ENCODE measurements at regions not wholly inside any gene's neighbourhood (a gene's known extent, or its start where the extent isn't known, plus 50 kb on each side); places are given as distances from the start of the nearest gene placed in this dataset.

DNA sequence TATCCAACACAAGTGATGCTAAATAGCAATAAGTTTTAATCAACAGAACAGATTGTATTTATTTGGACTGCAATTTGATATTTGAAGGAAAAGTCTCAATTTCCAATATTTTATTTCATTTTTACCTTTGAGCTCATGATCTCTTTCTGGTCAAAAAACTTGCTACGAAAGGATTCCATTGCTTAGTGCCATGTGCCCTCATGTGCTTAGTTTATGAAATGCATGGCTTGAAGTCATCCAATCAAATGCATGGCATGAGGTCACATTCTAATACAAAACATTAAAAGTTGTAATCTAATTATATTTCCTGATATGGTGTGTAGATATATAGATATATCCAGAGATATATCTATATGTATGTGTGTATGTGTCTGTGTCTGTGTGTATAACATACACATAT lies 321.2 kb upstream of the ADGRB3 start:
- intact Hi-C loops (cut with DNase I, micrococcal nuclease) = no loop called here
- H3K27me3 Mint-ChIP-seq = no peaks in the 10 kb centered on the region
- CTCF ChIA-PET = no interaction called here

DNA sequence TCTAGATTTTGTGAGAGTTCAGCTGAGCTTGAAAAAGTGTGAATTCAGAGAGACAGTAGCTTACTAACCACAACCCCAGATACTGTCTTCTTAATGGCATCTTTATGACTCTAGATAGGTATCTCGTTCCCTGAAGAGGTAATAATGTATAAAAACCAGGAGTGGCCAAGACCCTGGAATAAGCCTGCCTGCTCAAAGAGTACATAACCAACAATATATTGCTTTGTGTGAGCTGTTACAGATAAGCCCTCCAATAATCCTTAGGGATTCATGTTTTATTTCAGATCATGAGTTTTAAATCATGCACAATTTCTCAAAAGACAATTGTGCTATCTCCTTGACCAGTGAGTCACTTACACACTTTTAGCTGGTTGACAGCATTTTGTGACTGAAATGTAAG lies 327.8 kb upstream of the ADGRB3 start:
- Histone ChIP-seq H3K9me3 (ENCODE audit: control insufficient read depth in 1 of 2, insufficient read depth in 1 of 2, low read length in 2 of 2) (no peaks in the 10 kb centered on the region), H3K4me1 (ENCODE audit: insufficient read depth, low read length) (no peaks in the 10 kb centered on the region), H3K36me3 (ENCODE audit: insufficient read depth, low read length) (no peaks in the 10 kb centered on the region), H3K4me3 (ENCODE audit: low read length) (no peak overlapping the region), H3K27me3 (ENCODE audit: control insufficient read depth in 1 of 2, insufficient read depth in 2 of 2, low read length in 2 of 2) (no peaks in the 10 kb centered on the region), H3K27ac (ENCODE audit: low read depth in 1 of 2, low read length in 2 of 2) (no peak overlapping the region)
- Mint-ChIP-seq H3K4me3 (no peak overlapping the region), H3K27ac (no peak overlapping the region), H3K36me3 (ENCODE audit: low read depth) (no peaks in the 10 kb centered on the region), H3K9me3 (peaks cover 9% of the 10 kb centered on the region), H3K4me1 (ENCODE audit: low read depth) (no peaks in the 10 kb centered on the region), H3K27me3 (no peaks in the 10 kb centered on the region)
- no peak for DNase-seq
- intact Hi-C loops (cut with DNase I, micrococcal nuclease) = no loop called here
- POLR2A ChIA-PET = no interaction called here
- TF ChIP-seq, protein P1, sequence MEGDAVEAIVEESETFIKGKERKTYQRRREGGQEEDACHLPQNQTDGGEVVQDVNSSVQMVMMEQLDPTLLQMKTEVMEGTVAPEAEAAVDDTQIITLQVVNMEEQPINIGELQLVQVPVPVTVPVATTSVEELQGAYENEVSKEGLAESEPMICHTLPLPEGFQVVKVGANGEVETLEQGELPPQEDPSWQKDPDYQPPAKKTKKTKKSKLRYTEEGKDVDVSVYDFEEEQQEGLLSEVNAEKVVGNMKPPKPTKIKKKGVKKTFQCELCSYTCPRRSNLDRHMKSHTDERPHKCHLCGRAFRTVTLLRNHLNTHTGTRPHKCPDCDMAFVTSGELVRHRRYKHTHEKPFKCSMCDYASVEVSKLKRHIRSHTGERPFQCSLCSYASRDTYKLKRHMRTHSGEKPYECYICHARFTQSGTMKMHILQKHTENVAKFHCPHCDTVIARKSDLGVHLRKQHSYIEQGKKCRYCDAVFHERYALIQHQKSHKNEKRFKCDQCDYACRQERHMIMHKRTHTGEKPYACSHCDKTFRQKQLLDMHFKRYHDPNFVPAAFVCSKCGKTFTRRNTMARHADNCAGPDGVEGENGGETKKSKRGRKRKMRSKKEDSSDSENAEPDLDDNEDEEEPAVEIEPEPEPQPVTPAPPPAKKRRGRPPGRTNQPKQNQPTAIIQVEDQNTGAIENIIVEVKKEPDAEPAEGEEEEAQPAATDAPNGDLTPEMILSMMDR (IDR thresholded peaks at IDR 0.05) = no peak
- CTCF ChIA-PET = no interaction called here
- no peak for ATAC-seq (ENCODE audit: poor library complexity)

More for the DNA sequence above, 321.2 kb upstream of the ADGRB3 start:
- Mint-ChIP-seq H3K9me3 (peaks cover 3% of the 10 kb centered on the region), H3K4me1 (ENCODE audit: low read depth) (no peaks in the 10 kb centered on the region), H3K4me3 (no peak overlapping the region), H3K36me3 (ENCODE audit: low read depth) (no peaks in the 10 kb centered on the region), H3K27ac (no peak overlapping the region)
- Histone ChIP-seq H3K27ac (ENCODE audit: low read depth in 1 of 2, low read length in 2 of 2) (no peak overlapping the region), H3K9me3 (ENCODE audit: control insufficient read depth in 1 of 2, insufficient read depth in 1 of 2, low read length in 2 of 2) (no peaks in the 10 kb centered on the region), H3K27me3 (ENCODE audit: control insufficient read depth in 1 of 2, insufficient read depth in 2 of 2, low read length in 2 of 2) (no peaks in the 10 kb centered on the region), H3K4me1 (ENCODE audit: insufficient read depth, low read length) (no peaks in the 10 kb centered on the region), H3K36me3 (ENCODE audit: insufficient read depth, low read length) (no peaks in the 10 kb centered on the region), H3K4me3 (ENCODE audit: low read length) (no peak overlapping the region)
- TF ChIP-seq, protein P1 (IDR thresholded peaks at IDR 0.05) = no peak
- POLR2A ChIA-PET = no interaction called here
- no peak for DNase-seq
- no peak for ATAC-seq (ENCODE audit: poor library complexity)

DNA sequence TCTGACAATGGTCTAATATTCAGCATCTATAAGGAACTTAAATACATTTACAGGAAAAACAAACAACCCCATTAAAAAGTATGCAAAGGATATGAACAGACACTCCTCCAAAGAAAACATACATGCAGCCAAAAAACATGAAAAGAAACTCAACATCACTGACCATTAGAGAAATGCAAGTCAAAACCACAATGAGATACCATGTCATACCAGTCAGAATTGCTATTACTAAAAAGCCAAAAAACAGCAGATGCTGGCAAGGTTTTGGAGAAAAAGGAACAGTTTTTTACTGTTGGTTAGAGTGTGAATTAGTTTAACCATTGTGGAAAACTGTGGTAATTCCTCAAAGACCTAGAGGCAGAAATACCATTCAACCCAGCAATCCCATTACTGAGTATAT lies 339.0 kb upstream of the ADGRB3 start:
- Mint-ChIP-seq H3K4me1 (ENCODE audit: low read depth) (no peaks in the 10 kb centered on the region), H3K4me3 (no peak overlapping the region), H3K27me3 (no peaks in the 10 kb centered on the region), H3K9me3 (peaks cover 22% of the 10 kb centered on the region), H3K27ac (no peak overlapping the region), H3K36me3 (ENCODE audit: low read depth) (no peaks in the 10 kb centered on the region)
- TF ChIP-seq, protein P1 (IDR thresholded peaks at IDR 0.05) = no peak
- intact Hi-C loops (cut with DNase I, micrococcal nuclease) = no loop called here
- Histone ChIP-seq H3K9me3 (ENCODE audit: control insufficient read depth in 1 of 2, insufficient read depth in 1 of 2, low read length in 2 of 2) (peaks cover 0 to 6% of the 10 kb centered on the region in 2 experiments), H3K27ac (ENCODE audit: low read depth in 1 of 2, low read length in 2 of 2) (no peak overlapping the region), H3K4me1 (ENCODE audit: insufficient read depth, low read length) (no peaks in the 10 kb centered on the region), H3K4me3 (ENCODE audit: low read length) (no peak overlapping the region), H3K36me3 (ENCODE audit: insufficient read depth, low read length) (no peaks in the 10 kb centered on the region), H3K27me3 (ENCODE audit: control insufficient read depth in 1 of 2, insufficient read depth in 2 of 2, low read length in 2 of 2) (no peaks in the 10 kb centered on the region)
- DNase-seq = no peak
- POLR2A ChIA-PET = no interaction called here
- CTCF ChIA-PET = no interaction called here
- ATAC-seq (ENCODE audit: poor library complexity) = no peak
